ENCODE measurements at regions not wholly inside any gene's neighbourhood (a gene's known extent, or its start where the extent isn't known, plus 50 kb on each side); places are given as distances from the start of the nearest gene placed in this dataset.

- no peaks in the 10 kb centered on the region for H3K9me1 ChIP-seq (ENCODE audit: control insufficient read depth, extremely low read depth, insufficient read depth, low read length)
- H3K36me3 ChIP-seq (ENCODE audit: control insufficient read depth in 2 of 2, extremely low read depth in 1 of 2, insufficient read depth in 2 of 2, low read length in 2 of 2), result no peaks in the 10 kb centered on the region
- H3K27me3 ChIP-seq (ENCODE audit: control insufficient read depth, extremely low read depth, insufficient read depth, low read length), result no peaks in the 10 kb centered on the region
- no peak overlapping the region for H3K4me2 ChIP-seq (ENCODE audit: control insufficient read depth, extremely low read depth, insufficient read depth, low read depth, low read length)
- FAIRE-seq, result no peak
- H3K9ac ChIP-seq (ENCODE audit: control insufficient read depth, extremely low read depth, insufficient read depth, low read length), result no peak overlapping the region
- H4K20me1 ChIP-seq (ENCODE audit: control insufficient read depth, extremely low read depth, insufficient read depth, low read length), result no peaks in the 10 kb centered on the region
- TF ChIP-seq EZH2 (IDR thresholded peaks at IDR 0.05; ENCODE audit: low read length) (no peak), CTCF (optimal IDR thresholded peaks at IDR 0.05 in 1 of 3, IDR thresholded peaks at IDR 0.05 in 1 of 3, conservative IDR thresholded peaks at IDR 0.05 in 1 of 3; ENCODE audit: extremely low read depth in 1 of 3, insufficient read depth in 2 of 3, low read length in 3 of 3) (no peak)
- no peaks in the 10 kb centered on the region for H3K9me3 ChIP-seq (ENCODE audit: control insufficient read depth, low read depth, low read length)
- H3K4me3 ChIP-seq (ENCODE audit: control insufficient read depth in 2 of 3, extremely low read depth in 1 of 3, insufficient read depth in 2 of 3, low read depth in 1 of 3, low read length in 3 of 3), result no peak overlapping the region
- H3K79me2 ChIP-seq (ENCODE audit: control insufficient read depth, insufficient read depth, low read length), result no peaks in the 10 kb centered on the region
- dilution Hi-C loops (cut with MboI; ENCODE audit: extremely low pct_ligation_motif_present, low sequenced_read_pairs), result no loop called here
- H3K4me1 ChIP-seq (ENCODE audit: control insufficient read depth, extremely low read depth, insufficient read depth, low read length), result no peaks in the 10 kb centered on the region
- no peak for DNase-seq (ENCODE audit: low read depth, low spot score)
- H2AFZ ChIP-seq (ENCODE audit: control insufficient read depth, low read length), result no peak overlapping the region
- H3K27ac ChIP-seq (ENCODE audit: control insufficient read depth, insufficient read depth, low read length), result no peak overlapping the region
Measured at GRCh38 chr6:40885139-40885774, 153.8 kb downstream of the UNC5CL start.

GRCh38 chr6:40882323-40882997 is 156.6 kb downstream of the UNC5CL start:
- TF ChIP-seq EZH2 (IDR thresholded peaks at IDR 0.05; ENCODE audit: low read length), result no peak
- no peak for TF ChIP-seq CTCF (optimal IDR thresholded peaks at IDR 0.05 in 1 of 3, IDR thresholded peaks at IDR 0.05 in 1 of 3, conservative IDR thresholded peaks at IDR 0.05 in 1 of 3; ENCODE audit: extremely low read depth in 1 of 3, insufficient read depth in 2 of 3, low read length in 3 of 3)
- Histone ChIP-seq H3K79me2 (ENCODE audit: control insufficient read depth, insufficient read depth, low read length) (no peaks in the 10 kb centered on the region), H3K27ac (ENCODE audit: control insufficient read depth, insufficient read depth, low read length) (no peak overlapping the region), H2AFZ (ENCODE audit: control insufficient read depth, low read length) (no peak overlapping the region), H3K4me1 (ENCODE audit: control insufficient read depth, extremely low read depth, insufficient read depth, low read length) (peaks cover 4% of the 10 kb centered on the region), H3K9me3 (ENCODE audit: control insufficient read depth, low read depth, low read length) (no peaks in the 10 kb centered on the region), H4K20me1 (ENCODE audit: control insufficient read depth, extremely low read depth, insufficient read depth, low read length) (no peaks in the 10 kb centered on the region), H3K9me1 (ENCODE audit: control insufficient read depth, extremely low read depth, insufficient read depth, low read length) (no peaks in the 10 kb centered on the region), H3K9ac (ENCODE audit: control insufficient read depth, extremely low read depth, insufficient read depth, low read length) (no peak overlapping the region), H3K36me3 (ENCODE audit: control insufficient read depth in 2 of 2, extremely low read depth in 1 of 2, insufficient read depth in 2 of 2, low read length in 2 of 2) (no peaks in the 10 kb centered on the region), H3K4me2 (ENCODE audit: control insufficient read depth, extremely low read depth, insufficient read depth, low read depth, low read length) (no peak overlapping the region), H3K27me3 (ENCODE audit: control insufficient read depth, extremely low read depth, insufficient read depth, low read length) (no peaks in the 10 kb centered on the region), H3K4me3 (ENCODE audit: control insufficient read depth in 2 of 3, extremely low read depth in 1 of 3, insufficient read depth in 2 of 3, low read depth in 1 of 3, low read length in 3 of 3) (no peak overlapping the region)
- FAIRE-seq (no peak), DNase-seq (ENCODE audit: low read depth, low spot score) (no peak)
- dilution Hi-C loops (cut with MboI; ENCODE audit: extremely low pct_ligation_motif_present, low sequenced_read_pairs), result no loop called here
